HG03457 (cell line): ENCODE measurements at regions not wholly inside any gene's neighbourhood (a gene's known extent, or its start where the extent isn't known, plus 50 kb on each side); places are given as distances from the start of the nearest gene placed in this dataset.

Source experiments
- ATAC-seq: cut with Tn5 transposase; IDR thresholded peaks from one replicate; pipeline ENCODE4 v1.9.1; 2021; ENCODE audit warnings: moderate number of reproducible peaks; ENCODE audit not compliant: unreplicated experiment

DNA sequence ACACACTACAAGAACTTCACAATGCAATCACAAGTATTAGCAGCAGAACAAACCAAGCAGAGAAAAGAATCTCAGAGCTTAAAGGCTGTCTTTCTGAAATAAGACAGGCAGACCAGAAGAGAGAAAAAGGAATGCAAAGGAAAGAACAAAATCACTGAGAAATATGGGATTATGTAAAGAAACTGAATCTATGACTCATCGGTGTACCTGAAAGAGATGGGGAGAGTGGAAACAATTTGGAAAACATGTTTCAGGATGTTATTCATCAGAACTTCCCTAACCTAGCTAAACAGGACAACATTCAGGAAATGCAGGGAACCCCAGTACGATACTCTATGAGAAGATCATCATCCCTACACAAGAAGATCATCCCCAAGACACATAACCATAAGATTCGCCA, 499.0 kb upstream of the CHAC2 start:
- no peak for ATAC-seq

- no peak for ATAC-seq
Measured at GRCh38 chr2:53268086-53268485, 499.5 kb upstream of the CHAC2 start.

DNA sequence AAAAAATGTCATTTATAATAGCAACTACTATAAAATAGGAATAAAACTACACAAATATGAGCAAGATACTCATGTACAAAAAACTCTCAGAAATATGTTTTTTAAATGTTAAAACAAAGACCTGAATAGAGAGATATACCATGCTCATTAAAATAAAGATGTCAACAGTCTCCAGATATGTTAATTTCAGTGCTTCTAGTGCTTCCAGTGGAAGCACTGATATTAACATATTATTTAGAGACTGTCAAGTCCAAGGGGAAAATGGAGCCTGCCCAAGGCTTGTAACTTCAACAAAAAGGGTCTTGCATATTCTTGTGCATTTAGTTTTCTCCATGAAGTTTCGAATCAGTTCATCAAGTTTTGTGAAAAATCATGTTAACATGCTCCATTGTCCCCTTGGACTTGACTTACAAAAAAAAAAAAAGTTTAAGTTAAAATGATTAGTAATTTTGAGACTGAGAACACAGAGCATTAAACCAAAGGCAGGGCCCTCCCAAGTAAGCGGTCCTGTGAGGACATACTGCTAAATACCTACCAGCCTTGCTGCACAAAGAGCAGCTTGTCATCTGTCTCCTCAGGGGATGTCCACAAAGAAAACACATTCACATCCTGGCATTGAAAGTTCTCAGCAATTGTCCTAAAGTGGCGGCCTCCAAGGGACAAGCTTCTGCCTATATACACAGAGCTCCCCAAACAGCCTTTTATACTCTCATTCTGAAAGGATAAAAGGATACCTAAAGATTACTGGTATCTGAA, 501.9 kb upstream of the CHAC2 start:
- ATAC-seq = no peak

DNA sequence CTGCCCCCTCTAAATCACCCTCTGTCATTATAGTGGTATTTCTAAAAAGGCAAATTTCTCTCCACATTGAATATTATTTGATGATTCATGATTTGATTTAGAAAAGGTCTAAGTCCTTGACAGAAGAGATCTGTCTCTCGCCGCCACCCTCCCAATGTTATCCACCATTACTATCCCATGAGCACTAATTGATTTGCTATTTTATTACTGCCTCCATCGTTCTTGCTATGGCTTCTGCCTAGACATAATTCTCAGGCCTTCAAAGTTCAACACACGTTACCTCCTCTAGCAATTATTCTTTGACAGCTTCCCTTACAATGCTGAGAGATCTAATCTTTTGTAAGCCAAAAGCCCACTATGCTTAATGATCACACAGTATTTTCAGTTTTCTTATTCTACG, 507.0 kb upstream of the CHAC2 start:
- no peak for ATAC-seq

DNA sequence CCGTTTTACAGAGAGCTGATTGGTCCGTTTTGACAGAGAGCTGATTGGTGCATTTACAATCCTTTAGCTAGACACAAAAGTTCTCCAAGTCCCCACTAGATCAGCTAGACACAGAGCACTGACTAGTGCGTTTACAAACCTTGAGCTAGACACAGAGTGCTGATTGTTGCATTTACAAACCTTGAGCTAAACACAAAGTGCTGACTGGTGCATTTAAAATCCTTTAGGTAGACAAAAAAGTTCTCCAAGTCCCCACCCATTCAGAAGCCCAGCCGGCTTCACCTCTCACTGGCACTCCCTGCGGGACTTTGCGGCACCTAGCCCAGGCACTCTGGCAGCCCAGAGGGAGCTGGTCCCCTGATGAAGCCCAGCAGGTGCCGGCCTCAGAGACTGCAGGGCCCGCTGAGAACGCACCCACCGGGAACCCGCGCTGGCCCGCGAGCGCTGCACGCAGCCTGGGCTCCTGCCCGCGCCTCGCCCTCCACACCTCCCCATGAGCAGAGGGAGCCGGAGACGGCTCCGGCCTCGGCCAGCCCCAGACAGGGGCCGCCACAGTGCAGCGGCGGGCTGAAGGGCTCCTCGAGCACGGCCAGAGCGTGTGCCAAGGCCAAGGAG, 508.1 kb upstream of the CHAC2 start:
- ATAC-seq = no peak

GRCh38 chr2:53257287-53257686, 510.3 kb upstream of the CHAC2 start:
- no peak for ATAC-seq

GRCh38 chr2:53253244-53253643, 514.4 kb upstream of the CHAC2 start:
- ATAC-seq = no peak

DNA sequence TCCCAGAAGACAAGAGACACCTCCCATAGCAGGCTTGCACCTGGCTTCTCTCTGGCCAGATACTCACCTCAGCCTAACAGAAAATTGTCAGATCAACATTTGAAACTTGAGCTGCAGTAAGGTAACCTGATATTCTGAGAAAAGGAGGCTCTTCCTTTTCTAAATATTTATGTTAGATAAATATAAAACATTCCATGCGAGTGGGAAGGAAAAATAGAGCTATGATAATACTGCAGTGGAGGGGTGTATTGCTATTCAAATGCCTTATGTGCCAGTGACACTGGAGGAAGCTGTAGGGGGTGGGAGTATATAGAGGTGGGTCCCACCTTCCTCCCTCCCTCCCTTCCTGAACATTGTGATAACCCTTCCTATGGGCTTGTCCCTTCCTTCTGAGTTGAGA, 515.5 kb upstream of the CHAC2 start:
- ATAC-seq = no peak

GRCh38 chr2:53247956-53248735, 519.5 kb upstream of the CHAC2 start:
- no peak for ATAC-seq

DNA sequence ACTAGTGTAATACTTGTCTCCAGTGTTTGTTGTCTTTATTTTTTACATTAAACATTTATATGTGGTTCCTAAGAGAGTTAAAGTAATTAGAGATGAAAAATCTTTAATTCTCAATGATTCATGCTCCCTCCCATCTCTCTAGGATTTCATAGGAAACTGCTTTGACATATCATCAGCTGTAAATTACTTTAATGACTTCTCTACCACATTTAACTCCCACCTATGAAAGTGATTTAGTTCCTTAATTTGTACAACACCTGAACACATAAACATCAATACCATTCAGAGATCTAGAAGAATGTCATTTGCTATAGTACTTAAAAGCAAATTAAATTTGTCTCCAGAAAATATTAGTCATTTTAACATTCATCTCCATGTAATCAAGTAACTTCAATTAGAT, 524.2 kb upstream of the CHAC2 start:
- ATAC-seq = no peak

- ATAC-seq = no peak
Measured at GRCh38 chr2:53242090-53242489, 525.5 kb upstream of the CHAC2 start.

DNA sequence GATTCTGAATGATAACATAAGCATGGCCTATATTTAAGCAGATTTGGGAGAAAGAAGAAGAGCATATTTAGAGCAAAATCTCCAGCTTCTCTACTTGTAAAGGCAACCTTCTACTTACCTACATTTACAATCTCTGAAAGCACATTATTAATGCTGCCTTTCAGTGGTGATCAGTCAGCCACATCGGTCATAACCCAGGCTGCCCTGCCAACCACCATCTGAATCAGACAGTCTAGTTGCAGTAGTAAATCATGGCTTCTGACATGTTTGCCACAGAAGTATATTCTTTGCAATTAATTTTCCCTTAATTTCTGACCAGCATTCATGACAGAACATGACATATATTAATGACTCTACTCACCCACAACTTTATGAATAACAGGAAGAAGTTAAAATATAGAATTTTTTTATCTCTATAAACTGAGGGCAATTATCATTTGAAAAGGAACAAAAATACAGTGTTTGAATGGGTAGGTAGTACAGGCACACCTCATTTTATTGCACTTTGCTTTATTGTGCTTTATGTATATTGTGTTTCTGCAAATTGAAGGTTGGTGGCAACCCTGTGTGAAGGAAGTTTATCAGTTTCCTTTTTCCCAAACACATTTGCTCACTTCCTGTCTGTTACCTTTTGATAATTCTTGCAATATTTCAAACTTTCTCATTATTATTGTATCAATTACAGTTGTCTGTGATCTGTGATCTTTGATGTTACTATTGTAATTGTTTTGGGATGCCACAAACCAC, 531.6 kb upstream of the CHAC2 start:
- no peak for ATAC-seq

DNA sequence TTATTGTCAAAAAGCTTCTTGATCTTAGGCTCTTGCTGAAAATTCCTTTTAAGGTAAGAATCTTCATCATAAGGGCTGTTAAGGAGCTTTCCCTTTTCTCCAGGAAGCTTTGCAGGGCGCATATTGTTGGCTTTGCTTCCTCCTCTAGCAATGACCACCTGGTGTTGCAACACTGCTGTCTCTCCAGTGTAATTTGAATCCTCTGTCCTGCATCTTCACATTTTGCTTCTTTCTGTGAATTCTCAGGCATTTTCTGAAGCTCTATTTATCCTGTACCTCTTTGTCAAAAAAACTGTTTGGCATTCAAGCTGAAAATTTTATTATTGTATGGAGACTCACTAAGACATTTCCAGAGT, 533.1 kb upstream of the CHAC2 start:
- ATAC-seq = no peak

DNA sequence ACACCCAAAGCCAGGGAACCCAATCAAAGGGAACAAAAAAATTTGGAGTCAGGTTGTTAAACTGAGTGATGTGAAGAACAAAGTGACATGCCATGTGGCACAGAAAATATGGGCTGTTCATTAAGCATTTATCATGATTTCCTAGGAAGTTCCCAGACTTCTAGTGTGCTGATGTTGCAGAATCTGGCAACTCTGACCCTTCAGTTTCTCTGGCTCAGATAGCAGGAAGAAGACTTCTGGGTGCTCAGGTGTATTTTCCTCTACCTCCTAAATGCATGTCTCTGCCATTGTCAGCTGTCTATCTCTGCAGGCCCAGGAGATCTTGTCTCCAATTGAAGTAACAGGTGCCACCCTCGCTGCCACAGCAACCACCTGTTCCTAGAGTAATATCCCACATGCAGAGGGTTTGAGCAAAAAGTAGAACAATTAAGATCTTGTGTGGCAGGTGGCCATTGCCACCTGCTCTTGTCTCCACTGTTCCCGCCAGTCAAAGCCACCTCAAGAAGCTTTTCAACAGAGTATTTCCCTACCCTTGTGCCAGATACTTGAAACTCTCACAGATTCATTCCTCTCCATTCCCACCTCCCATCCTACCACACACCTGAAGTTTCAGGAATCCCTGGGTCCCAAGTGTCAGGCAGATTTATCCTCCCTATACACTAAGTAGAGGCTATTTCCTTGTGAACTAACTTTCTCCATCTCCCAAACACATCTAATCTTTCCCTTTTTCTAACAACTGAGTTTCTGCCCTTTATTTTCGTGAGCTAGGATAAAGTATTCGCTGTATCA, 533.7 kb upstream of the CHAC2 start:
- ATAC-seq = no peak

- ATAC-seq = no peak
Measured at GRCh38 chr2:53231908-53232307, 535.7 kb upstream of the CHAC2 start.

DNA sequence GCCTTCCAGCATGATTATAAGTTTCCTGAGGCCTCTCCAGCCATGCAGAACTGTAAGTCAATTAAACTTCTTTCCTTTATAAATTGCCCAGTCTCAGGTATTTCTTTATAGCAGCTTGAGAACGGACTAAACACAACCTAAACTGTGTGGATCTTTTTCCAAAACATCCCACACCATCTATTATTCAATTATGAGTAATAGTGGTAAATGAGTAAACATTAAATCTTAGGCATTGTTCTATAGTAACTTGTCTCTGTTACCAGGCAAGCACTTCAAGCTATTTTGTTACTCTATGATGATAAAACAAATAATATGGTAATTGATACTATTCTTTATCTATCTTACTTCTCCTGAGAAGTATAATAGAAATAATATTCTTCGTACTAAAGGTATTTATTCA, 536.9 kb upstream of the CHAC2 start:
- no peak for ATAC-seq

- no peak for ATAC-seq
Measured at GRCh38 chr2:53227535-53227934, 540.1 kb upstream of the CHAC2 start.

- no peak for ATAC-seq
Measured at GRCh38 chr2:53220969-53221368, 546.6 kb upstream of the CHAC2 start.

DNA sequence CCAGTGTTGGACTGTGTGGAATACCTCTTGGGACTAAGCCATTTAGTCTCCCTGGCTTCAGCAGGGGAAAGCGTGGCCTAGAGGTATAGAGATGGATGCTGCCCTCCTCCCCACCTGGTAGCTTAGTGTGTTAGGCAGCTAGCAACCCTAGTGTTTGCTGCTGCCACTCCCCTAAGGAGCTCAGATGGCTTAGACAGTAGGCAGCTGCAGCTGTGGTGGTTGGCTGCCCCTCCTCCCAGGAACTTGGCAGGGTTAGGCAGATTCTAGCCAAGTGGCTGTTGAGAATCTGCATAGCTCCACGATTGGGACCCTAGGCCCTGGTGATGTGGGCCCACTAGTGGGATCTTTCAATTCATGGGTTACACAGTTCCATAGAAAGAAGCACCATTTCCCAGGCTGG, 550.4 kb upstream of the CHAC2 start:
- ATAC-seq = no peak

GRCh38 chr2:53216805-53217204, 550.8 kb upstream of the CHAC2 start:
- no peak for ATAC-seq

GRCh38 chr2:53212576-53212975, 555.0 kb upstream of the CHAC2 start:
- no peak for ATAC-seq
